ENCODE measurements at regions not wholly inside any gene's neighbourhood (a gene's known extent, or its start where the extent isn't known, plus 50 kb on each side); places are given as distances from the start of the nearest gene placed in this dataset.

DNA sequence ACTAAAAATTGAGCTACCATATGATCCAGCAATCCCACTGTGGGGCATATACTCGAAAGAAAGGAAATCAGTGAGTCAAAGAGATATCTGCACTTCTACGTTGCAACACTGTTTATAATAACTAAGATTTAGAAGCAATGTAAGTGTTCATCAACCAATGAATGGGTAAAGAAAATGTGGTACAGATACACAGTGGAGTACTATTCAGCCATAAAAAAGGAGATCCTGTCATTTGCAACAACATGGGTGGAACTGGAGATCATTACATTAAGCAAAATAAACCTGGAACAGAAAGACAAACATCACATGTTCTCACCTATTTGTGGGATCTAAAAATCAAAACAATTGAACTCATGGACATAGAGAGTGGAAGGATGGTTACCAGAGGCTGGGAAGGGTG is 385.0 kb upstream of the TRIB2 start:
- FAIRE-seq (no peak), DNase-seq (ENCODE audit: insufficient read length, low spot score) (no peak)
- no peak for TF ChIP-seq TAF1 (IDR thresholded peaks at IDR 0.05; ENCODE audit: low read depth, low read length)
- no peak for TF ChIP-seq PAX5 (IDR thresholded peaks at IDR 0.05; ENCODE audit: insufficient read depth, low read length, severe bottlenecking)
- TF ChIP-seq POU2F2 (IDR thresholded peaks at IDR 0.05; ENCODE audit: low read depth, low read length), result no peak
- no peak for TF ChIP-seq POLR2A (IDR thresholded peaks at IDR 0.05; ENCODE audit: low read depth, low read length)
- no peak for TF ChIP-seq SPI1 (IDR thresholded peaks at IDR 0.05; ENCODE audit: low read depth, low read length)
- no peak for TF ChIP-seq POLR2AphosphoS5 (IDR thresholded peaks at IDR 0.05; ENCODE audit: low read depth, low read length)

DNA sequence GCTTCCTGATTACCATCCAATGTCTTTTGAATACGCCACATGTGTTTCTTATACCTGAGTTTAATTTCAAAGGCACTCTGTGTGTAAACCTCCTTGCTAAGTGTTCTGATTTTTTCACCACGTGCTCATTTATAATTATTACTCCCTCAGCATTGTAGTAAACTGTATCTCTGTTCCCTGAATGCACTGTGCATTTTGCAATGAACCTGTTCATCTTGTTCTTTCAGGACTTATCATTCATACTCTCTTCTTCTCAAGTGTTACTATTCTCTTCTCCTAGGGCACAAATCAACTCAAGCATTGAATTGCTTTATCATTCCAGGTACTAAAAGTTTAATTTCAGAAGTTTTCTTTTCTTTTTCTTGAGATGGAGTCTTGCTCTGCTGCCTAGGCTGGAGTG is 383.4 kb upstream of the TRIB2 start:
- DNase-seq (ENCODE audit: insufficient read length, low spot score) (no peak), FAIRE-seq (no peak)

DNA sequence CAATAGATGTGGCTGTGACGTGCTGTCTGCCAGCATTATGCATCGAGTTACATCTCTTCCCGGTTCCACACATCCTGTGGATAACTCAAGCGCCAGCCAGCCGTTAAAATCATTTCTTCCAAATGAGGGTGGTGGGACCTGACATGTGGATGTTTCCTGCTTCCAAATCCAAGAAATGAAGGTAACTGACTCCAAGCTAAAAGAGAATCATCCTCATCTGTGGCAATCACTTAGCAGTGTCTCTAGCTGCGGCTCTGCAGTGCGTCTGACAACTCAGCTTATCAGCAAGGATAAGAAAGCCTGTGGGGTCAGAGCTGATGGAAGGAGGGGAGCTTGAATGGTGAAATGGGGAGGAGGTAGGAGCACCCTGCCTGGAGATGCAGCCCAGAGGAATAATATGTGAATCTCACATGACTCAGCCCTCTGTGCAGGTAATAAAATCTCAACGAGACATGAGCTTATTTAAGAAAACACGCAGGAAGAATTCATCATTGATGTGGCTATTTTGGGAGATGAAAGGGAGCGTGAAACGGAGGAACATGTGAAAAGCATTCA is 382.2 kb upstream of the TRIB2 start:
- DNase-seq (ENCODE audit: insufficient read length, low spot score), result no peak
- TF ChIP-seq PAX5 (IDR thresholded peaks at IDR 0.05; ENCODE audit: insufficient read depth, low read length, severe bottlenecking), result no peak
- no peak for TF ChIP-seq POLR2AphosphoS5 (IDR thresholded peaks at IDR 0.05; ENCODE audit: low read depth, low read length)
- TF ChIP-seq POLR2A (IDR thresholded peaks at IDR 0.05; ENCODE audit: low read depth, low read length), result no peak
- TF ChIP-seq SPI1 (IDR thresholded peaks at IDR 0.05; ENCODE audit: low read depth, low read length), result no peak
- TF ChIP-seq POU2F2 (IDR thresholded peaks at IDR 0.05; ENCODE audit: low read depth, low read length), result no peak
- no peak for FAIRE-seq

More for the DNA sequence above, 383.4 kb upstream of the TRIB2 start:
- TF ChIP-seq SPI1 (IDR thresholded peaks at IDR 0.05; ENCODE audit: low read depth, low read length) (no peak), POLR2A (IDR thresholded peaks at IDR 0.05; ENCODE audit: low read depth, low read length) (no peak), POU2F2 (IDR thresholded peaks at IDR 0.05; ENCODE audit: low read depth, low read length) (no peak), POLR2AphosphoS5 (IDR thresholded peaks at IDR 0.05; ENCODE audit: low read depth, low read length) (no peak), PAX5 (IDR thresholded peaks at IDR 0.05; ENCODE audit: insufficient read depth, low read length, severe bottlenecking) (no peak), TAF1 (IDR thresholded peaks at IDR 0.05; ENCODE audit: low read depth, low read length) (no peak)

DNA sequence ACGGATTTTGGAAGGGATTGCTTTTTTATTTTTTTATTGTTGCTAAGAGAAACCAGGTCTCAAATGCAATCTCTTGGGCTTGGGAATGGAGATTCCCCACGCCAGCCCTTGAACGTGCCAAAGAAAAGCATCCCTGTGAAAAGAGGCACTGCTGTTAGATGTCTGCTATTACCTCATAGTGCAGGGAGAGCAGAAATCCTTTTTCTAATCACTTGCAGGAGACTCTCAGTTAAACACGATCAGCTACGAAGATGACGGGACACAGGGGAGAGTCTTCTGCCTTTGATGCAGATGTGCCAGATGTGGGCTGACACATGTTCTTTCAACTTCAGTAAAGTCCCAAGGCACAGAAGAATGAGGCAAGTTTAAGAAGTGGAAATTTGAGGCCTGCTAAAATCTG is 381.6 kb upstream of the TRIB2 start:
- FAIRE-seq (no peak), DNase-seq (ENCODE audit: insufficient read length, low spot score) (no peak)
- TF ChIP-seq POLR2AphosphoS5 (IDR thresholded peaks at IDR 0.05; ENCODE audit: low read depth, low read length) (no peak), POU2F2 (IDR thresholded peaks at IDR 0.05; ENCODE audit: low read depth, low read length) (no peak), SPI1 (IDR thresholded peaks at IDR 0.05; ENCODE audit: low read depth, low read length) (no peak), TAF1 (IDR thresholded peaks at IDR 0.05; ENCODE audit: low read depth, low read length) (no peak), PAX5 (IDR thresholded peaks at IDR 0.05; ENCODE audit: insufficient read depth, low read length, severe bottlenecking) (no peak), POLR2A (IDR thresholded peaks at IDR 0.05; ENCODE audit: low read depth, low read length) (no peak)

DNA sequence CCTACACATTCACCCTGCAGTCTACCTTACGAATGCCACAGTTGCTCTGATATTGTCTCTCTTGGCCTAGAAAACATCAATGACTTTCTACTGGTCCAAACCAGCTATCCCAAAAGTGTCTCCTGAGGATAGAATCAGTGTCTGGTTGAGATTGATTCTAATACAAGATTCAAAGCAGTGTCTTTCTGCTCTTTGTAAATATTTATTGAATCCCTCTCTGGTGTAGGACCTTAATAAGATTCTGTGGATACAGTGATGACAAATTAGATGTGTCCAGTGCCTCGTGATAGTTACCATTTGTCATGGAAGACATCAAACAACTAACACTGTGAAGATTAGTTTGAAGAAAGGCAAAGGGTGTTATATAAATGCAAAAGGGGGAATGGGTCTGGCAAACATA is 380.7 kb upstream of the TRIB2 start:
- TF ChIP-seq PAX5 (IDR thresholded peaks at IDR 0.05; ENCODE audit: insufficient read depth, low read length, severe bottlenecking), result no peak
- TF ChIP-seq TAF1 (IDR thresholded peaks at IDR 0.05; ENCODE audit: low read depth, low read length), result no peak
- no peak for TF ChIP-seq POLR2A (IDR thresholded peaks at IDR 0.05; ENCODE audit: low read depth, low read length)
- FAIRE-seq (no peak), DNase-seq (ENCODE audit: insufficient read length, low spot score) (no peak)

DNA sequence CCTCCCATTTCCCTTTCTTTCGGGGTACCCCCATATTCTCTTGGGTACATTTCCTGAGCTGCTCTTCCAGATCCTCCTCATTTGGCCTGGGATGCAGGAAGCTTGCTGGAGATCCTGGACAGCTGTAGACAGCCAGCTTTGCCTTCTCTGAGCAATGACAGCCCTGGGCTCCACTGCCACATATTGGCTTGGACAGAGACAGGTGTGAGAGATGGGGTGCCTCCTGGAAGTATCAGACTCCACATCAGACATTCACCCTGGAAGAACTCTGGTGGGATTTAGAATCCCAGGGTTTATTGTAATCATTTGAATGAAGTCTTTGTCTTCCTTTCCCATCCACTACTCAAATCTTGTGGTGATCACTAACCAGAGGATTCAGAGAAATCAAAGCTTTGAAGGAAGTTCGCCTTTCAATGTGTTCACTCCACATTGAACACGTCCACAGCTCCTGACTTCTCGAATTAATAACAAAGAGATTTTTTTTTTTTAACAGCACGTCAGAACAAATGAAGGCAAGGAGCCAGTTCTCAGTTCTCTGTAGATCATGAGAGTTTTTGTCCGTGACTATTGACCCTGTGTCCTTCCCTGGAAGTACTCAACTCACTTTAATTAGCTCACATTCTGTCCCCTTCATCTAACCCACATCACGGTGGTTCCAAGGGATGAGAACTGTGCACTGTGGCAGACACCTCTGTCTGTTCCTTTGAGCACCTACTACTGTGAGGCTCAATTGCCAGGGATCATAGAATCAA is 377.6 kb upstream of the TRIB2 start:
- no peak for TF ChIP-seq TAF1 (IDR thresholded peaks at IDR 0.05; ENCODE audit: low read depth, low read length)
- TF ChIP-seq SPI1 (IDR thresholded peaks at IDR 0.05; ENCODE audit: low read depth, low read length), result no peak
- TF ChIP-seq POLR2A (IDR thresholded peaks at IDR 0.05; ENCODE audit: low read depth, low read length), result no peak
- TF ChIP-seq PAX5 (IDR thresholded peaks at IDR 0.05; ENCODE audit: insufficient read depth, low read length, severe bottlenecking), result no peak
- TF ChIP-seq POU2F2 (IDR thresholded peaks at IDR 0.05; ENCODE audit: low read depth, low read length), result no peak
- no peak for TF ChIP-seq POLR2AphosphoS5 (IDR thresholded peaks at IDR 0.05; ENCODE audit: low read depth, low read length)
- FAIRE-seq (no peak), DNase-seq (ENCODE audit: insufficient read length, low spot score) (no peak)

DNA sequence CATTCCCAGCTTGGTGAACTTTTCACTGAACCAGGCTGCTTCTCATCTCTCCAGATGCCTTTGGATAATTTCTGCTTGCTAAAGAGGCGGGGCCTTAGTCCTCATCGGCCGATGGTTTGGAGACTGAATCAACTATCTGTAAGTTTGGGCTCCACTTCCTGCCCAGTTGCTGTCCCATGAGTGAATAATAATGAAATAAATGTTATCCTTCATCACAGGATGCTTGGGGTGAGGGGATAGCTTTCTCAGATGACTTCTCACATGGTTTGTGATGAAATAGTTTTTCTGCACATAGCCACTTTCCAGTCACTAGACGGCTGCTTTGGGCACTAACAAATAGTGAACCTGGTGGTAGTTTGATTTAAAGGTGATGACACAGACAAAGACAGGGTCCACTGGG is 376.6 kb upstream of the TRIB2 start:
- no peak for DNase-seq (ENCODE audit: insufficient read length, low spot score)
- TF ChIP-seq PAX5 (IDR thresholded peaks at IDR 0.05; ENCODE audit: insufficient read depth, low read length, severe bottlenecking) (no peak), SPI1 (IDR thresholded peaks at IDR 0.05; ENCODE audit: low read depth, low read length) (no peak), TAF1 (IDR thresholded peaks at IDR 0.05; ENCODE audit: low read depth, low read length) (no peak), POLR2AphosphoS5 (IDR thresholded peaks at IDR 0.05; ENCODE audit: low read depth, low read length) (no peak), POU2F2 (IDR thresholded peaks at IDR 0.05; ENCODE audit: low read depth, low read length) (no peak)
- no peak for FAIRE-seq

DNA sequence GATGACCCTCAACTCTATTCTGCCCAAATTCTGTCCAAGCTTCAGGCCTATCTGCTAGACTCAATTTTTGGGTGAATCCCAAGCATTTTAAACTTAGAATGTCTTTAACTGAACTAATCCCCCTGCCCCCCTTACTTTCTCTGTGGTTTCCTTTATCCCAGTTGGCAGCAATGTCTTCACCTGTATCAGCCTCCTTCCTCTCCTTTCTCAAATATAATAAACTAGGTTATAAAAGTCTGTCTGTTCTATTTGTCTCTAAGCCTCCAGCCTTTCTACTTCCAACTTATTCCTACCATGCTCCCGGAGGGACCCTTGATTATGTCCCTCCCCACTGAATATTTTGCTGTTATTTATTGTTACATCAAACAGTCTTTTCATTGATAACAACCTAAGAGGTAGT is 375.5 kb upstream of the TRIB2 start:
- FAIRE-seq (no peak), DNase-seq (ENCODE audit: insufficient read length, low spot score) (no peak)
- TF ChIP-seq POLR2A (IDR thresholded peaks at IDR 0.05; ENCODE audit: low read depth, low read length) (no peak), TAF1 (IDR thresholded peaks at IDR 0.05; ENCODE audit: low read depth, low read length) (no peak), POU2F2 (IDR thresholded peaks at IDR 0.05; ENCODE audit: low read depth, low read length) (no peak), PAX5 (IDR thresholded peaks at IDR 0.05; ENCODE audit: insufficient read depth, low read length, severe bottlenecking) (no peak), POLR2AphosphoS5 (IDR thresholded peaks at IDR 0.05; ENCODE audit: low read depth, low read length) (no peak), SPI1 (IDR thresholded peaks at IDR 0.05; ENCODE audit: low read depth, low read length) (no peak)

DNA sequence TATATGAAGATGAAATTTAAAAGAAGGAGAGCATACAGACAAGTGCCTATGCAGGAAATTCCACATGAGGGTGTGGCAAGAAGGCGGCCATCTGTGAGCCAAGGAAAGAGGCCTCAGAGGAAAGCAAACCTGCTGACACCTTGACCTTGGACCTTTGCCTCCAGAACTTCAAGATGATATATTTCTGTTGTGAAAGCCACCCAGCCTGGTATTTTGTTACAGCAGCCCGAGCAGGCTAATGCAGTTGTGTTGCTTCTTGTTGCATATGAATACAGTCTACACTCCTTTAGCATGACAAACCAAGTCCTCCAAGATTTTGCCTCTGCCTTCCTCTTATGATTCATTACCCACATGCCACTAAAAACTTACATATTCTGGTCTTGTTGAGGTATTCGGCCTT is 374.8 kb upstream of the TRIB2 start:
- DNase-seq (ENCODE audit: insufficient read length, low spot score) (no peak), FAIRE-seq (no peak)
- TF ChIP-seq TAF1 (IDR thresholded peaks at IDR 0.05; ENCODE audit: low read depth, low read length), result no peak
- no peak for TF ChIP-seq POLR2AphosphoS5 (IDR thresholded peaks at IDR 0.05; ENCODE audit: low read depth, low read length)
- no peak for TF ChIP-seq POLR2A (IDR thresholded peaks at IDR 0.05; ENCODE audit: low read depth, low read length)
- no peak for TF ChIP-seq PAX5 (IDR thresholded peaks at IDR 0.05; ENCODE audit: insufficient read depth, low read length, severe bottlenecking)
- TF ChIP-seq POU2F2 (IDR thresholded peaks at IDR 0.05; ENCODE audit: low read depth, low read length), result no peak
- no peak for TF ChIP-seq SPI1 (IDR thresholded peaks at IDR 0.05; ENCODE audit: low read depth, low read length)

DNA sequence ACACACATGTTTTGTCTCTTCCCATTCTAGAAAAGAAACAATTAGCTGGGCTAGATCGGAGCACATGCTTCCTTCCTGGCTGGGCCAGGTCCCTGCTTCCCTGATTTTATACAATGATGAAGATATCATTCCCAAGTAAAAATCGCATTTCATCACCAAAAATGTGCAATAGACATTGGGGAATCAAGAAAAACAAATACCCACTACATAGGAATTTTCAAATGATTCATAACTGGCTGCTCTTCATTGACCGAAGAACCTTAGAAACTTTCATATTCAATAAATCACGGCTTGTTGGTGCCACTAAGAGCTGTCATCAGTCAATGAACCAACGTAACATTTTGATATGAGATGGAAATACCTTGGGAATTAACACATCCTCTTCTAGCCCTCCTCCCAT is 373.6 kb upstream of the TRIB2 start:
- DNase-seq (ENCODE audit: insufficient read length, low spot score) (no peak), FAIRE-seq (no peak)
- no peak for TF ChIP-seq SPI1 (IDR thresholded peaks at IDR 0.05; ENCODE audit: low read depth, low read length)
